ES-I3 (cell line): ENCODE measurements at regions not wholly inside any gene's neighbourhood (a gene's known extent, or its start where the extent isn't known, plus 50 kb on each side); places are given as distances from the start of the nearest gene placed in this dataset.

Experiments
- H3K36me3 ChIP-seq: 2 replicates; pipeline ENCODE4 v1.6.1; 2013; ENCODE audit warnings: mild to moderate bottlenecking, low read length, control low read depth, moderate library complexity; ENCODE audit not compliant: insufficient read depth
- H3K4me1 ChIP-seq: 2 replicates; pipeline ENCODE4 v1.6.1; 2013; ENCODE audit warnings: mild to moderate bottlenecking, control low read depth, low read length; ENCODE audit not compliant: insufficient read depth
- H3K9ac ChIP-seq: 2 replicates; pipeline ENCODE4 v1.6.1; 2013; ENCODE audit warnings: low read depth, mild to moderate bottlenecking, low read length, moderate library complexity
- H3K9me3 ChIP-seq: 2 replicates; pipeline ENCODE4 v1.6.1; 2013; ENCODE audit warnings: mild to moderate bottlenecking, low read length, moderate library complexity; ENCODE audit not compliant: control insufficient read depth, insufficient read depth

DNA sequence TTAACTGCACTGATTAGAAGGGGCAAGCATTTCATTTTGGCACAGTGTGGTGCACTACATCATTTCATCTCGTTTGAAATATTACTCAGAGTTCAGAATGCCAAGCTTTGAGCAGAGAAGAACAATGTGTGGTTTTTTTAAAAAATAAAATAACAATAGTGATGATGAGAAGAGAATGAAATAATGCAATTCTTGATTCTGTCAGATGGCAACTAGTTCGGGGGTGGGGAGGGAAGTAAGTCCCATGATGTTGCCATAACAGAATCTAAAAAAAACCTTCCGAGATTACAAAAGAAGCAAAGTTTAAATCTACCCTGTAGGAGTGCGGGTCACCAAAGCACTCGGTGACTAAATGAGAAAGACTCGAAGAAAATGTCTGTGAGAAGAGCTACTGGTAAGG is 490.4 kb downstream of the NR4A2 start:
- H3K36me3 ChIP-seq: no peaks in the 10 kb centered on the region
- H3K4me1 ChIP-seq: peaks cover 30% of the 10 kb centered on the region
- no peaks in the 10 kb centered on the region for H3K9me3 ChIP-seq
- peak overlapping the region; percentile 5; the same call in 1 of the 2 replicates for H3K9ac ChIP-seq

GRCh38 chr2:155841442-155841841 is 491.1 kb downstream of the NR4A2 start:
- no peaks in the 10 kb centered on the region for H3K9me3 ChIP-seq
- no peak overlapping the region for H3K9ac ChIP-seq
- no peaks in the 10 kb centered on the region for H3K36me3 ChIP-seq
- peaks cover 30% of the 10 kb centered on the region for H3K4me1 ChIP-seq

GRCh38 chr2:155840661-155841060 is 491.9 kb downstream of the NR4A2 start:
- Histone ChIP-seq H3K9ac (no peak overlapping the region), H3K9me3 (no peaks in the 10 kb centered on the region), H3K4me1 (peaks cover 30% of the 10 kb centered on the region), H3K36me3 (no peaks in the 10 kb centered on the region)

DNA sequence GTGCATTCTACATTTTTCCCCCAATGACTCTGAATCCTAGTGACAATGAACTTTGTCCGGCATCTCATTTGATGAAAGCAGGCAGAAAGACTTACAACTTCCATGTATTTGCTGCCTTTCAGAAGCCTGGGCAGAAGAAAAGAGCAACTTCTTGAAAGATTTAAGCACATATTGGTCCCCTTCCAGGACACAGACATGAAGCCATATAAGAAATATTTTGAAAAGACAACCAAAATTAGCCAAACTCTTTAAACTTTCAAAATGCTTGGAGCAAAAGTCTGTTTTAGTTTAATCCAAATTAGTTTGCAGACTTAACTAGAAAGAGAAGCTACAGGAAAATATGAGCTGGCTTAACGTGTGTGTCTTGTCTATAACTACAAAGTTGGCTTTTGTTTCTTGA is 492.5 kb downstream of the NR4A2 start:
- Histone ChIP-seq H3K36me3 (no peaks in the 10 kb centered on the region), H3K4me1 (peaks cover 27% of the 10 kb centered on the region), H3K9me3 (no peaks in the 10 kb centered on the region), H3K9ac (no peak overlapping the region)

DNA sequence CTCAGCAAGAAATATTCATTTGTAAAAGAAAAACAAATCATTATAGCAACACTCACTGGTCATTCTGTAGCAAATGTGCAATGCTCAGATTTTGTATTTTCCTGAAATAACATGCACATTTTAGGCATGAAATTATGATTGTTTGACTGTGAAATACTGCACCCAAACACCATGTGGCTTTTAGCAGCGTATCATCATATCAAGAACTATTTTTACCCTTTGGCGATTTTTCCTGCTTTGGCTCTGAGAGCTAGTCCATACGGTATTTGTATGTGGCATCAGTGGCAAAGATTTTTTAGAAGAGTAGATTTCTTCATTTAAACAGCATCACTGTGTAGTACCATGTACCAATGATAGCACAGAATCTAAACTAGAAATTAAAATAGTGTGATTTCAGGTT is 493.1 kb downstream of the NR4A2 start:
- H3K4me1 ChIP-seq: peaks cover 22% of the 10 kb centered on the region; the same call in 1 of the 2 replicates
- no peaks in the 10 kb centered on the region for H3K9me3 ChIP-seq
- H3K36me3 ChIP-seq: no peaks in the 10 kb centered on the region
- H3K9ac ChIP-seq: no peak overlapping the region

- H3K9ac ChIP-seq: no peak overlapping the region
- no peaks in the 10 kb centered on the region for H3K9me3 ChIP-seq
- no peaks in the 10 kb centered on the region for H3K36me3 ChIP-seq
- H3K4me1 ChIP-seq: peaks cover 4% of the 10 kb centered on the region; the same call in 1 of the 2 replicates
These were observed 496.1 kb downstream of the NR4A2 start for GRCh38 chr2:155836439-155836838.

- Histone ChIP-seq H3K36me3 (no peaks in the 10 kb centered on the region), H3K9ac (no peak overlapping the region), H3K9me3 (no peaks in the 10 kb centered on the region), H3K4me1 (no peaks in the 10 kb centered on the region; the same call in 1 of the 2 replicates)
These were observed 501.5 kb downstream of the NR4A2 start for GRCh38 chr2:155830817-155831579.

GRCh38 chr2:155830351-155830750 is 502.2 kb downstream of the NR4A2 start:
- Histone ChIP-seq H3K36me3 (no peaks in the 10 kb centered on the region), H3K4me1 (no peaks in the 10 kb centered on the region), H3K9ac (no peak overlapping the region), H3K9me3 (no peaks in the 10 kb centered on the region)

- no peaks in the 10 kb centered on the region for H3K36me3 ChIP-seq
- H3K9me3 ChIP-seq: no peaks in the 10 kb centered on the region
- no peaks in the 10 kb centered on the region for H3K4me1 ChIP-seq
- H3K9ac ChIP-seq: no peak overlapping the region
These were observed 506.6 kb downstream of the NR4A2 start for GRCh38 chr2:155825876-155826275.

GRCh38 chr2:155815851-155816250 is 516.7 kb downstream of the NR4A2 start:
- H3K36me3 ChIP-seq: peaks cover 3% of the 10 kb centered on the region; the same call in 1 of the 2 replicates
- 0 out of 2 replicates have a peak, but pooled peaks cover 5% of the 10 kb centered on the region for H3K9me3 ChIP-seq
- no peaks in the 10 kb centered on the region for H3K4me1 ChIP-seq
- H3K9ac ChIP-seq: no peak overlapping the region

GRCh38 chr2:155815275-155815674 is 517.2 kb downstream of the NR4A2 start:
- H3K36me3 ChIP-seq: peaks cover 3% of the 10 kb centered on the region; the same call in 1 of the 2 replicates
- H3K9ac ChIP-seq: no peak overlapping the region
- no peaks in the 10 kb centered on the region for H3K4me1 ChIP-seq
- H3K9me3 ChIP-seq: 0 out of 2 replicates have a peak, but pooled peaks cover 5% of the 10 kb centered on the region

- Histone ChIP-seq H3K4me1 (no peaks in the 10 kb centered on the region), H3K9ac (no peak overlapping the region), H3K36me3 (no peaks in the 10 kb centered on the region), H3K9me3 (no peaks in the 10 kb centered on the region)
These were observed 522.1 kb downstream of the NR4A2 start for GRCh38 chr2:155810411-155810810.

DNA sequence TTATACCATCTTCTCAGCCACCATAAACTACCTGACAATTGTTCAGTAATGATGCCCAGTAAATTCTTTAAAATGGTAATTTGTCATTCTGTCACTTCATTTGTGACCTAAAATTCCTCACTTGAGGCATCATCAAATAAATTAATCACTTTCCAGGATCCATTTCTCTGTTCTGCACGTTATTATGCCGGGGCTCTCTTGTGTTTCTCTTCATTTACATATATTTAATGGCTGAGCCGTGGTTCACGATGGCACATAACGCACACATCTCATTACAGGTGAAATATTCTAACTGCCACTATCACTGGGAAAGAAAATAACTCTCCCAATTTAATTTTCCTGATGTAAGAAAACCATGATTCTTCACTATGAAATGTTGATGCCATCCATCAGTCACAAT is 529.6 kb downstream of the NR4A2 start:
- no peaks in the 10 kb centered on the region for H3K9me3 ChIP-seq
- no peaks in the 10 kb centered on the region for H3K4me1 ChIP-seq

DNA sequence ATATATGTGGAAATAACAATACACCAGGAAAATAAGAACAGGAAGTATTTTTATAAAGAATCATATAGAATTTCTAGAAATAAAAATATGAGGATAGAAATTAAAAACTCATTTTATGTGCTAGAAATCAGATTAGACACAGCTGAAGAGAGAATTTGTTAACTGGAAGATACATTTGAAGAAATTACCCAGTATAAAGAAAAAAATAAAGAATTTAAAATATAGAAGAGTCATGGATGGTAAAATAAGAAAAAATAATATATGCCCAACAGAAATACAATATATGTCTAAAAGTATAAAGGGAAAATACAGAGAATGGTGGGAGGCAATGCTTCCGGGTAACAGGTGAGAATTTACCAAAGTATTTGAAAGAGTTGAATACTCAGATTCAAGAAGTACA is 539.9 kb downstream of the NR4A2 start:
- Histone ChIP-seq H3K4me1 (no peaks in the 10 kb centered on the region), H3K9ac (no peak overlapping the region), H3K36me3 (no peaks in the 10 kb centered on the region; the same call in 1 of the 2 replicates), H3K9me3 (peaks cover 8% of the 10 kb centered on the region; the same call in 1 of the 2 replicates)

More for the DNA sequence above, 529.6 kb downstream of the NR4A2 start:
- Histone ChIP-seq H3K9ac (no peak overlapping the region), H3K36me3 (no peaks in the 10 kb centered on the region)

DNA sequence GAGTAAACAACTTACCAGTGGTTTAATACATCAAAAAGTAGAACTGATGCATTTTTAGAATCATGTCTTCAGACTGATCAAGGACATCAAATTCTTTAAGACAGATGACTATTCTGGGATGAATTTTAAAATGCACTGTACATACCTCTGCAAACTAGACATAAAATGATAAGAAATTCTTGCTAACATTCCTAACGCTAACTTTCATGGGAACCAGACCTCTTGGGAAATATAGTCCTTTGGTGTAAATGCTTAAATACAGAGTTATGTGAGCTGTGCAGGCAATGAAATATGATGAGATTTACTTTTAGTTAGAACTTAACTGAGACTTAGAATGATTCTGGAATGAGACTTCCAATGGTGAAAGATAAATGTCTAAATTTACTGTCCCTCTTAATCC is 562.0 kb downstream of the NR4A2 start:
- no peaks in the 10 kb centered on the region for H3K4me1 ChIP-seq
- H3K9ac ChIP-seq: no peak overlapping the region
- H3K36me3 ChIP-seq: no peaks in the 10 kb centered on the region
- no peaks in the 10 kb centered on the region for H3K9me3 ChIP-seq
